ENCODE measurements at regions not wholly inside any gene's neighbourhood (a gene's known extent, or its start where the extent isn't known, plus 50 kb on each side); places are given as distances from the start of the nearest gene placed in this dataset.

- Histone ChIP-seq H3K4me3 (no peak overlapping the region), H3K9me3 (no peaks in the 10 kb centered on the region), H3K27ac (no peak overlapping the region), H3K27me3 (peaks cover 0 to 38% (median 14%) of the 10 kb centered on the region in 7 donors), H3K4me1 (no peaks in the 10 kb centered on the region), H3K36me3 (no peaks in the 10 kb centered on the region)
- TF ChIP-seq CTCF (IDR thresholded peaks at IDR 0.05): no peak
- intact Hi-C loops (cut with DNase I): no loop called here
- 58 to 75% methylated on average over 8 of the region's 8 CpGs for WGBS, 2 donors
- DNase-seq (peak in 1 of 2 donors; percentile 20), ATAC-seq (peak in 4 of 8 donors; percentile 46 to 58 (median 52))
Measured at GRCh38 chr15:98397419-98397818, 250.9 kb upstream of the IGF1R start.

GRCh38 chr15:98398056-98398455, 250.3 kb upstream of the IGF1R start:
- intact Hi-C loops (cut with DNase I): no loop called here
- no peaks in the 10 kb centered on the region for H3K4me1 ChIP-seq
- DNase-seq (no peak), ATAC-seq (no peak)
- H3K9me3 ChIP-seq: no peaks in the 10 kb centered on the region
- H3K27ac ChIP-seq: no peak overlapping the region
- no peak for TF ChIP-seq CTCF (IDR thresholded peaks at IDR 0.05)
- WGBS, 2 donors: 86 to 91% methylated on average over 4 of the region's 4 CpGs
- no peak overlapping the region for H3K4me3 ChIP-seq
- H3K36me3 ChIP-seq: no peaks in the 10 kb centered on the region
- peaks cover 0 to 32% (median 8%) of the 10 kb centered on the region in 7 donors for H3K27me3 ChIP-seq

GRCh38 chr15:98398886-98399285, 249.5 kb upstream of the IGF1R start:
- TF ChIP-seq CTCF (IDR thresholded peaks at IDR 0.05): no peak
- intact Hi-C loops (cut with DNase I): no loop called here
- Histone ChIP-seq H3K4me3 (no peak overlapping the region), H3K27me3 (peaks cover 0 to 31% (median 2%) of the 10 kb centered on the region in 7 donors), H3K4me1 (no peaks in the 10 kb centered on the region), H3K36me3 (no peaks in the 10 kb centered on the region), H3K9me3 (no peaks in the 10 kb centered on the region), H3K27ac (no peak overlapping the region)
- no peak for DNase-seq
- 83% methylated on average over 4 of the region's 4 CpGs for WGBS, 2 donors
- no peak for ATAC-seq

GRCh38 chr15:98400120-98400519, 248.2 kb upstream of the IGF1R start:
- Histone ChIP-seq H3K27ac (no peak overlapping the region), H3K4me1 (no peaks in the 10 kb centered on the region), H3K9me3 (no peaks in the 10 kb centered on the region), H3K4me3 (no peak overlapping the region), H3K36me3 (no peaks in the 10 kb centered on the region), H3K27me3 (peaks cover 0 to 32% (median 0%) of the 10 kb centered on the region in 7 donors)
- no peak for DNase-seq
- no peak for ATAC-seq
- TF ChIP-seq CTCF (IDR thresholded peaks at IDR 0.05): no peak
- 64 to 69% methylated on average over 2 of the region's 2 CpGs for WGBS, 2 donors
- intact Hi-C loops (cut with DNase I): no loop called here

All from heart right ventricle (tissue), 16 donors.